Hepatocyte (in vitro differentiated cells): ENCODE measurements at regions not wholly inside any gene's neighbourhood (a gene's known extent, or its start where the extent isn't known, plus 50 kb on each side); places are given as distances from the start of the nearest gene placed in this dataset.

Experiments used
- EZH2phosphoT487 ChIP-seq: fragments of 200-600 bp; sonication (generic); IDR thresholded peaks from one replicate; pipeline ENCODE4 v1.6.1; 2018; ENCODE audit warnings: antibody characterized with exemption, mild to moderate bottlenecking, low read depth, moderate library complexity; ENCODE audit not compliant: unreplicated experiment, severe bottlenecking
- TF ChIP-seq, protein P1 (sequence below): fragments of 200-600 bp; sonication (generic); IDR thresholded peaks from 2 replicates; pipeline ENCODE4 v1.5.1; 2016; ENCODE audit warnings: antibody characterized with exemption, mild to moderate bottlenecking; ENCODE audit not compliant: poor library complexity

DNA sequence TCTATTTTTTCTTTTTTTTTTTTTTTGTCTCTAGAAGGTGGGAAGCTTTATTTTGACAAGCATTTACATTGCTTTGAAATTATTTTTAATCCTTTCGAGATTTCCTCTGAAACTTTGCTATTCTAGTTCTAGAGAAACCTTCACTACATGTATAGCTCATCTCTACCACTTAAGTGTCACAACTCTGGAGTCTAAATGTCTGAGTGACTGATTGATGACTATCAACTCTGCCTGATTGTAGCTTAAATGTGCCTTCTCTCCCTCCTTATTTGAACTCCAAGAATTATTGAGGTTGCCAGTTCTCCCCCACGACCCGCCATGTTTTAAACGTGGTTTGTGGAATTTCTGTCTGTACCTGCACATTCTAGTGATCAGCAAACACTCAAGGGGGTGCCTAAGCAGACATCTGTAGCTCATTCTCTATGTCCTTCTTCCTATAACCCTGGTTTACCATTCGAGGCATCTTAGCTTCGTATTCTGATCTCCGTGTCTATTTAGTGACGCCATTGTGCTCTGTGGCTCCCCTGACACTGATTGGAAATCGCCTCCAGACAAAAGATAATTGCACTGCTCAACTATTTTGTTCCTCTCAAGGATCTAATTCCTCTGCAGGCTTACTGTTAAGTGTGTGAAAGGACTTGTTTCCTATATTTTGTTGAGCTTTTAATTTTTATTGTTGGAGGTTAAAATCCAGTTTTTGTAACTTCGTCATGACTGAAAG is 1570.6 kb downstream of the BRINP3 start:
- TF ChIP-seq, protein P1, sequence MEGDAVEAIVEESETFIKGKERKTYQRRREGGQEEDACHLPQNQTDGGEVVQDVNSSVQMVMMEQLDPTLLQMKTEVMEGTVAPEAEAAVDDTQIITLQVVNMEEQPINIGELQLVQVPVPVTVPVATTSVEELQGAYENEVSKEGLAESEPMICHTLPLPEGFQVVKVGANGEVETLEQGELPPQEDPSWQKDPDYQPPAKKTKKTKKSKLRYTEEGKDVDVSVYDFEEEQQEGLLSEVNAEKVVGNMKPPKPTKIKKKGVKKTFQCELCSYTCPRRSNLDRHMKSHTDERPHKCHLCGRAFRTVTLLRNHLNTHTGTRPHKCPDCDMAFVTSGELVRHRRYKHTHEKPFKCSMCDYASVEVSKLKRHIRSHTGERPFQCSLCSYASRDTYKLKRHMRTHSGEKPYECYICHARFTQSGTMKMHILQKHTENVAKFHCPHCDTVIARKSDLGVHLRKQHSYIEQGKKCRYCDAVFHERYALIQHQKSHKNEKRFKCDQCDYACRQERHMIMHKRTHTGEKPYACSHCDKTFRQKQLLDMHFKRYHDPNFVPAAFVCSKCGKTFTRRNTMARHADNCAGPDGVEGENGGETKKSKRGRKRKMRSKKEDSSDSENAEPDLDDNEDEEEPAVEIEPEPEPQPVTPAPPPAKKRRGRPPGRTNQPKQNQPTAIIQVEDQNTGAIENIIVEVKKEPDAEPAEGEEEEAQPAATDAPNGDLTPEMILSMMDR: no peak
- no peak for TF ChIP-seq EZH2phosphoT487
